SIG-M5 (cell line): ENCODE measurements at regions not wholly inside any gene's neighbourhood (a gene's known extent, or its start where the extent isn't known, plus 50 kb on each side); places are given as distances from the start of the nearest gene placed in this dataset.

Source experiments
- DNase-seq: peaks from one replicate; lab custom pipeline; 2025; lab: John Stamatoyannopoulos, UW

GRCh38 chr5:56622141-56622540 lies 193.2 kb upstream of the MAP3K1 start:
- DNase-seq, result no peak

- DNase-seq, result no peak
These were observed 194.3 kb upstream of the MAP3K1 start for GRCh38 chr5:56620903-56621677.

GRCh38 chr5:56617998-56618397 lies 197.4 kb upstream of the MAP3K1 start:
- no peak for DNase-seq

GRCh38 chr5:56616454-56617160 lies 198.7 kb upstream of the MAP3K1 start:
- no peak for DNase-seq

- no peak for DNase-seq
These were observed 199.8 kb upstream of the MAP3K1 start for GRCh38 chr5:56615361-56616153.

- DNase-seq, result no peak
These were observed 202.6 kb upstream of the MAP3K1 start for GRCh38 chr5:56612759-56613158.

- no peak for DNase-seq
These were observed 203.0 kb upstream of the MAP3K1 start for GRCh38 chr5:56612353-56612752.

- DNase-seq, result no peak
These were observed 205.2 kb upstream of the MAP3K1 start for GRCh38 chr5:56610093-56610698.

GRCh38 chr5:56608217-56608925 lies 207.0 kb upstream of the MAP3K1 start:
- DNase-seq, result no peak

- no peak for DNase-seq
These were observed 207.8 kb upstream of the MAP3K1 start for GRCh38 chr5:56607551-56607950.

- DNase-seq, result no peak
These were observed 208.3 kb upstream of the MAP3K1 start for GRCh38 chr5:56607074-56607473.

GRCh38 chr5:56606192-56606591 lies 209.2 kb upstream of the MAP3K1 start:
- no peak for DNase-seq

GRCh38 chr5:56605231-56605630 lies 210.1 kb upstream of the MAP3K1 start:
- DNase-seq, result no peak

GRCh38 chr5:56601641-56602071 lies 213.7 kb upstream of the MAP3K1 start:
- DNase-seq, result no peak

- no peak for DNase-seq
These were observed 216.4 kb upstream of the MAP3K1 start for GRCh38 chr5:56598941-56599340.

GRCh38 chr5:56596155-56596554 lies 219.2 kb upstream of the MAP3K1 start:
- no peak for DNase-seq

GRCh38 chr5:56595566-56595965 lies 219.8 kb upstream of the MAP3K1 start:
- no peak for DNase-seq

- no peak for DNase-seq
These were observed 220.6 kb upstream of the MAP3K1 start for GRCh38 chr5:56594792-56595191.

- no peak for DNase-seq
These were observed 224.3 kb upstream of the MAP3K1 start for GRCh38 chr5:56591081-56591480.

GRCh38 chr5:56589481-56589860 lies 225.9 kb upstream of the MAP3K1 start:
- no peak for DNase-seq

GRCh38 chr5:56588636-56589480 lies 226.5 kb upstream of the MAP3K1 start:
- no peak for DNase-seq
